GM13977 (cell line): ENCODE measurements at regions not wholly inside any gene's neighbourhood (a gene's known extent, or its start where the extent isn't known, plus 50 kb on each side); places are given as distances from the start of the nearest gene placed in this dataset.

Experiments used
- DNase-seq: peaks from one replicate; pipeline ENCODE4 v3.0.0; 2012; ENCODE audit warnings: low spot score
- in situ Hi-C: fragments of 300-500 bp; cut with MboI; formaldehyde crosslinking; loops from one replicate; pipeline ENCODE4 v1.12.0; 2022; ENCODE audit warnings: low sequenced_read_pairs, low pct_unique_long_range_greater_than_20kb, mixed read lengths, inconsistent platforms; ENCODE audit not compliant: unreplicated experiment
- TF ChIP-seq, protein P1 (sequence below): IDR thresholded peaks from 2 replicates; pipeline ENCODE4 v1.5.1; 2012; ENCODE audit warnings: mild to moderate bottlenecking, control low read depth; ENCODE audit not compliant: insufficient read depth; ENCODE audit errors: extremely low read depth, missing control alignments

DNA sequence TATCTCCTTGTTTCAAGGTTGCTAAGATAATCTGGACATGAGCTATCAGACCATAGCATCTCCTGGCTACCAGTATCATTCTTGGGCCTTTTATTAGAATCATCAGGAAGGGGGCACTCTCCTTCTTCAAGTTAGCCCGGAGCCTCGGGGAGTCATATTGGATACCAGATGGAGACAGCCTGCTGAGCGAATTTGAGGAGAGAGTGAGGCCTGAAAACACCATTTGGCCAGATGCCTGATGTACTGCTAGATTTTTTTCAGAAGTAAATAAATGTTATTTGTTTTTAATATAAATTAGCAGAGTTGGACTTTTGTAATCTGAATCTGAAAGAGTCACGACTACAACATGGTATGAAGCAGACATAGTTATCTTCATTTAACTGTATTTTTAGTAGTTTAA lies 848.6 kb downstream of the IGSF11 start:
- in situ Hi-C loops, result no loop called here
- DNase-seq, result no peak
- TF ChIP-seq, protein P1, sequence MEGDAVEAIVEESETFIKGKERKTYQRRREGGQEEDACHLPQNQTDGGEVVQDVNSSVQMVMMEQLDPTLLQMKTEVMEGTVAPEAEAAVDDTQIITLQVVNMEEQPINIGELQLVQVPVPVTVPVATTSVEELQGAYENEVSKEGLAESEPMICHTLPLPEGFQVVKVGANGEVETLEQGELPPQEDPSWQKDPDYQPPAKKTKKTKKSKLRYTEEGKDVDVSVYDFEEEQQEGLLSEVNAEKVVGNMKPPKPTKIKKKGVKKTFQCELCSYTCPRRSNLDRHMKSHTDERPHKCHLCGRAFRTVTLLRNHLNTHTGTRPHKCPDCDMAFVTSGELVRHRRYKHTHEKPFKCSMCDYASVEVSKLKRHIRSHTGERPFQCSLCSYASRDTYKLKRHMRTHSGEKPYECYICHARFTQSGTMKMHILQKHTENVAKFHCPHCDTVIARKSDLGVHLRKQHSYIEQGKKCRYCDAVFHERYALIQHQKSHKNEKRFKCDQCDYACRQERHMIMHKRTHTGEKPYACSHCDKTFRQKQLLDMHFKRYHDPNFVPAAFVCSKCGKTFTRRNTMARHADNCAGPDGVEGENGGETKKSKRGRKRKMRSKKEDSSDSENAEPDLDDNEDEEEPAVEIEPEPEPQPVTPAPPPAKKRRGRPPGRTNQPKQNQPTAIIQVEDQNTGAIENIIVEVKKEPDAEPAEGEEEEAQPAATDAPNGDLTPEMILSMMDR, result no peak

DNA sequence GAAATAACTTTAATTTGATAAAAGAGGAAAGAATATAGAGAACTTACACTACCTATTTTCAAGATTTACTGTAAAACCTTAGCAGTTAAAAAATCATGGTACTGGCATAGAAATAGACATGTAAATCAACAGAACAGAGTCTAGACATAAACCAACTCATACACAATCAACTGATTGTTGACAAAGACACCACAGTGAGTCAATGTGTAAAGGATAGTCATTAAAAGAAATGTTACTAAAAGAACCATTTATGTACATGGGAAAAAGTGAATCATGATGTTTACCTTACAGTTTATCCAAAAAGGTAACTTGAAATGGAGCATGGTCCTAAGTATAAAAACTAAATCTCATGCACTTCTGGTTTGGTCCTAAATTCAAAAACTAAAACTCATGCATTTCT lies 847.4 kb downstream of the IGSF11 start:
- TF ChIP-seq, protein P1, result no peak
- in situ Hi-C loops, result no loop called here
- no peak for DNase-seq

DNA sequence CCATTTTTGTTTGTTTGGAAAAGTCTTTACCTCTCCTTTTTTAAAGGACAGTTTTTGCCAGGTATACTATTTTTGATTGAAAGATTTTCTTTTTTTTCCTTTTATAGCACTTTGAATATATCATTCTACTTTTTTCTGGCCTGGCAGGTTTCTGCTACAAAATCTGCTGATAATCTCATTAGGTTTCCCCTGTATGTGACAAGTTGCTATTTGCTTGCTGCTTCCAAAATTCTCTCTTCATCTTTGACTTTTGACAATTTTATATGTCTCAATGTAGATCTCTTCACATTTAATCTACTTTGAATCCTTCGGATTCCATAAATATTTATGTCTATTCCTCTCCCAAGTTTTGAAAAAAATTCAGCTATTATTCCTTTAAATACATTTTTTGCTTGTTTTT lies 838.5 kb downstream of the IGSF11 start:
- TF ChIP-seq, protein P1, result no peak
- in situ Hi-C loops, result no loop called here
- DNase-seq, result no peak

DNA sequence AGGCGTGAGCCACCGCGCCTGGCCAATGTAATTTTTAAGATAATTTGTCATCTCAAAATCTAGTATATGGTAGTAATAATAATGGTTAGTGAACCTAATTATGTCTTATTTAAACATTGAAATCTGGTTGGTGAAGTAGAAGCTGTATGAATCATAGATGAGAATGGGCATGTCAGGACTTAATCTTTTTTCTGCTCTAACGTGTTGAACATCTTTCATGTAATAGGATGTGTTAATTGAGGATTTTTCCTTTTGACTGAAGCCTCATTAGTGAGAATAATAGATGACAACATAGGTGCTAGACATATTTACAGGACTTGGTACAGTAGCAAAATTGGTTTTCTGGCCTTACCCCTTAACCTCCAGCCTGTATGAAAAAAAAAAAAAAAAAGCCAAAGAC lies 835.6 kb downstream of the IGSF11 start:
- TF ChIP-seq, protein P1, result no peak
- DNase-seq, result no peak
- in situ Hi-C loops, result no loop called here

DNA sequence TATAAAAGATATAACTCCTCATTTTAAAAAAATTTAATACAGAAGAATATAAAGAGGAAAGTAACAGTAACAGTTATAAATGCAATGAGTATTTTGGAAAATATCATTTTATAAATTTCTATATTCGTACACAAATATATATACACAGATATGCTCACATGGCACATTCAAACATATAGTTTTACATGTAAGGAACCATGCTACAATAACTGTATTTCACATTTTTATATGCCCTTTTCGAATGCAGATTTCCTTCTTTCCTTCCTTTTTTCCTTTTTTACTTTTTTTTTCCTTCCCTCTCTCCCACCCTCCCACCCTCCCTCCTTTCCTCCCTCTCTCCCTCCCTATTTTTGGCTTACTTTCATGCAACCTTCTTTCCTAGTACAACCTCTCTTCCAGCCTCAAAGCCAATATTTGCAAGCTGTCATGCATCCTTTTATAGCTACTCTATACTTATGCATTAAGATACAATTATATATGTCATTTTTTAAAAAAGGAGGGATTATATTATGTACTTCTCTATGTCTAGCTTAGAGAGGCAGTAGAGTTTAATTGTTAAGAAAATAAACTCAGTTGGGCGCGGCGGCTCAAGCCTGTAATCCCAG lies 830.5 kb downstream of the IGSF11 start:
- in situ Hi-C loops, result no loop called here
- TF ChIP-seq, protein P1, result no peak
- DNase-seq, result no peak

DNA sequence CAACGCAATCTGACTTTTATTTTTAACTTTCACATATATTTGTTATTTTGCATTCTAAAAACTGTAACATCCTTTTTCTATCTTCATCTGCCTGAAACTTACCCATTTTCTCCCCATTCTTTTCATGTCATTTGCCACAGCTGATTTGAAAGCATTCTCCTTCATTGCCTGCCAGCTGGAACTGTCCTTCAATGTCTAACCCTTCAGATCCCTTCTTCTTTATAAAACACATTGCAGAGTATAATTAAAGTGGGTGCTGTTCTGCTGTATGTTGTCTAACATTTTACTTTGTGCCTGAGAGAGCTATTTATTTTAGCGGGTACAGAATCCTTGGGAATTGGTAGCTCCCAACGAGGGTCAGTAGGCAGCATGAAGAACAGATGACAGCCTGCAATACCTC lies 827.4 kb downstream of the IGSF11 start:
- TF ChIP-seq, protein P1, result no peak
- in situ Hi-C loops, result no loop called here
- no peak for DNase-seq

DNA sequence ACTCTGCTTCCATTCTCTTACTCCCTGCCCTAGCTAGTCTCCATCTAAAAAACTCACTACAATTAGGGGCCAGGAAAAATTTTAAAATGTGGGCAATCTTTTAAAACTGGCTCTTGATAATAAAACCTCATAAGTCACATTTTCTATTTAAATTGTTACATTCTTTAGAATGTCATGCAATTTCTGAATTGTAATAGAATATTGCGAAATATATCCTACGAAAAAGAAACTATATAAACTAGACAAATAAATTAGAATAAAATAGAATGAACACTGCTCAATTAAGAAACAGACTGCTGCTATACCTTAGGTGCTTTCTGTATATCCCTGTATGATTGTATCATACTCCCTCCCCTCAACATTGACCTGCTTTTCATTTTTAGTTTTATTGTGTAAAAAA lies 826.0 kb downstream of the IGSF11 start:
- no peak for DNase-seq
- in situ Hi-C loops, result no loop called here
- TF ChIP-seq, protein P1, result no peak
